ENCODE measurements at regions not wholly inside any gene's neighbourhood (a gene's known extent, or its start where the extent isn't known, plus 50 kb on each side); places are given as distances from the start of the nearest gene placed in this dataset.

DNA sequence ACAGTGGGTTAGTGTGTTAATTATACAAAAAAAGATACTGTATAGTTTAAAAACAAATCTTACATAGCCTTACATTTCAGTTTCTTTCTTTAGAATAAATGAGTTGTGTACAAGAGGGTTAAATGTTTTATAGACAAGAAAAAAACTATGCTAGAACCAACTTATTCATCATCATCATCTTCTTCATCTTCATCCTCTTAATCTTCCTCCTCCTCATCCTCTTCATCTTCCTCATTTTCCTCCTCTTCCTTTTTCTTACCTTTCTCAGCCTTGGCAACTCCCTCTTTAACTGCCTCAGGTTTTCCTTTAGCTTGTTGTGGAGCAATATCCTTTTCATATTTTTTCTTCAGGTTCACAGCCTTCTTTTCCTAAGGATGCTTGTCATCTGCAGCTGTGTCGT lies 53.7 kb downstream of the RPS12 start:
- Histone ChIP-seq H3K4me1 (ENCODE audit: control insufficient read depth in 1 of 2, insufficient read depth in 2 of 2, low read depth in 1 of 2, low read length in 1 of 2) (no peaks in the 10 kb centered on the region; a peak in 1 of 4 replicates), H3K27ac (ENCODE audit: low read depth in 2 of 2, low read length in 1 of 2) (no peak overlapping the region), H3K4me3 (ENCODE audit: low read depth in 2 of 2, low read length in 1 of 2) (no peak overlapping the region), H4K20me1 (ENCODE audit: insufficient read depth) (no peaks in the 10 kb centered on the region), H3K27me3 (ENCODE audit: insufficient read depth) (no peaks in the 10 kb centered on the region), H3K9me3 (no peaks in the 10 kb centered on the region), H3K79me2 (ENCODE audit: insufficient read depth) (no peaks in the 10 kb centered on the region), H3K36me3 (replicated peaks in 1 of 2; ENCODE audit: control insufficient read depth in 1 of 2, insufficient read depth in 2 of 2, low read length in 1 of 2) (no peaks in the 10 kb centered on the region), H3K9ac (no peak overlapping the region), H3K4me2 (no peak overlapping the region), H3F3A (replicated peaks; ENCODE audit: insufficient read depth) (no peaks in the 10 kb centered on the region), H2AFZ (ENCODE audit: low read depth) (no peak overlapping the region), H3K9me2 (no peaks in the 10 kb centered on the region)
- ChIA-PET POLR2A (no interaction called here), CTCF (interaction anchor here (1.2 kb wide), 1 partner anchor 37 kb away, joined by 3 read pairs; no protein-coding TSS in a partner anchor)
- TF ChIP-seq MEF2A (IDR thresholded peaks at IDR 0.05; ENCODE audit: borderline replicate concordance, low read depth), result no peak
- TF ChIP-seq, protein P1, sequence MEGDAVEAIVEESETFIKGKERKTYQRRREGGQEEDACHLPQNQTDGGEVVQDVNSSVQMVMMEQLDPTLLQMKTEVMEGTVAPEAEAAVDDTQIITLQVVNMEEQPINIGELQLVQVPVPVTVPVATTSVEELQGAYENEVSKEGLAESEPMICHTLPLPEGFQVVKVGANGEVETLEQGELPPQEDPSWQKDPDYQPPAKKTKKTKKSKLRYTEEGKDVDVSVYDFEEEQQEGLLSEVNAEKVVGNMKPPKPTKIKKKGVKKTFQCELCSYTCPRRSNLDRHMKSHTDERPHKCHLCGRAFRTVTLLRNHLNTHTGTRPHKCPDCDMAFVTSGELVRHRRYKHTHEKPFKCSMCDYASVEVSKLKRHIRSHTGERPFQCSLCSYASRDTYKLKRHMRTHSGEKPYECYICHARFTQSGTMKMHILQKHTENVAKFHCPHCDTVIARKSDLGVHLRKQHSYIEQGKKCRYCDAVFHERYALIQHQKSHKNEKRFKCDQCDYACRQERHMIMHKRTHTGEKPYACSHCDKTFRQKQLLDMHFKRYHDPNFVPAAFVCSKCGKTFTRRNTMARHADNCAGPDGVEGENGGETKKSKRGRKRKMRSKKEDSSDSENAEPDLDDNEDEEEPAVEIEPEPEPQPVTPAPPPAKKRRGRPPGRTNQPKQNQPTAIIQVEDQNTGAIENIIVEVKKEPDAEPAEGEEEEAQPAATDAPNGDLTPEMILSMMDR (IDR thresholded peaks at IDR 0.05), result no peak
- TF ChIP-seq RFX5 (IDR thresholded peaks at IDR 0.05; ENCODE audit: low read length), result no peak
- TF ChIP-seq GABPA (IDR thresholded peaks at IDR 0.05; ENCODE audit: low read depth), result no peak
- TF ChIP-seq, protein P2, sequence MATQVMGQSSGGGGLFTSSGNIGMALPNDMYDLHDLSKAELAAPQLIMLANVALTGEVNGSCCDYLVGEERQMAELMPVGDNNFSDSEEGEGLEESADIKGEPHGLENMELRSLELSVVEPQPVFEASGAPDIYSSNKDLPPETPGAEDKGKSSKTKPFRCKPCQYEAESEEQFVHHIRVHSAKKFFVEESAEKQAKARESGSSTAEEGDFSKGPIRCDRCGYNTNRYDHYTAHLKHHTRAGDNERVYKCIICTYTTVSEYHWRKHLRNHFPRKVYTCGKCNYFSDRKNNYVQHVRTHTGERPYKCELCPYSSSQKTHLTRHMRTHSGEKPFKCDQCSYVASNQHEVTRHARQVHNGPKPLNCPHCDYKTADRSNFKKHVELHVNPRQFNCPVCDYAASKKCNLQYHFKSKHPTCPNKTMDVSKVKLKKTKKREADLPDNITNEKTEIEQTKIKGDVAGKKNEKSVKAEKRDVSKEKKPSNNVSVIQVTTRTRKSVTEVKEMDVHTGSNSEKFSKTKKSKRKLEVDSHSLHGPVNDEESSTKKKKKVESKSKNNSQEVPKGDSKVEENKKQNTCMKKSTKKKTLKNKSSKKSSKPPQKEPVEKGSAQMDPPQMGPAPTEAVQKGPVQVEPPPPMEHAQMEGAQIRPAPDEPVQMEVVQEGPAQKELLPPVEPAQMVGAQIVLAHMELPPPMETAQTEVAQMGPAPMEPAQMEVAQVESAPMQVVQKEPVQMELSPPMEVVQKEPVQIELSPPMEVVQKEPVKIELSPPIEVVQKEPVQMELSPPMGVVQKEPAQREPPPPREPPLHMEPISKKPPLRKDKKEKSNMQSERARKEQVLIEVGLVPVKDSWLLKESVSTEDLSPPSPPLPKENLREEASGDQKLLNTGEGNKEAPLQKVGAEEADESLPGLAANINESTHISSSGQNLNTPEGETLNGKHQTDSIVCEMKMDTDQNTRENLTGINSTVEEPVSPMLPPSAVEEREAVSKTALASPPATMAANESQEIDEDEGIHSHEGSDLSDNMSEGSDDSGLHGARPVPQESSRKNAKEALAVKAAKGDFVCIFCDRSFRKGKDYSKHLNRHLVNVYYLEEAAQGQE (IDR thresholded peaks at IDR 0.05; ENCODE audit: low read depth, low read length), result no peak
- TF ChIP-seq POLR2AphosphoS5 (IDR thresholded peaks at IDR 0.05; ENCODE audit: low read depth, low read length), result no peak
- TF ChIP-seq JUND (IDR thresholded peaks at IDR 0.05), result no peak
- no peak for TF ChIP-seq ELF1 (IDR thresholded peaks at IDR 0.05)
- TF ChIP-seq, protein P3, sequence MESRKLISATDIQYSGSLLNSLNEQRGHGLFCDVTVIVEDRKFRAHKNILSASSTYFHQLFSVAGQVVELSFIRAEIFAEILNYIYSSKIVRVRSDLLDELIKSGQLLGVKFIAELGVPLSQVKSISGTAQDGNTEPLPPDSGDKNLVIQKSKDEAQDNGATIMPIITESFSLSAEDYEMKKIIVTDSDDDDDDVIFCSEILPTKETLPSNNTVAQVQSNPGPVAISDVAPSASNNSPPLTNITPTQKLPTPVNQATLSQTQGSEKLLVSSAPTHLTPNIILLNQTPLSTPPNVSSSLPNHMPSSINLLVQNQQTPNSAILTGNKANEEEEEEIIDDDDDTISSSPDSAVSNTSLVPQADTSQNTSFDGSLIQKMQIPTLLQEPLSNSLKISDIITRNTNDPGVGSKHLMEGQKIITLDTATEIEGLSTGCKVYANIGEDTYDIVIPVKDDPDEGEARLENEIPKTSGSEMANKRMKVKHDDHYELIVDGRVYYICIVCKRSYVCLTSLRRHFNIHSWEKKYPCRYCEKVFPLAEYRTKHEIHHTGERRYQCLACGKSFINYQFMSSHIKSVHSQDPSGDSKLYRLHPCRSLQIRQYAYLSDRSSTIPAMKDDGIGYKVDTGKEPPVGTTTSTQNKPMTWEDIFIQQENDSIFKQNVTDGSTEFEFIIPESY (IDR thresholded peaks at IDR 0.05; ENCODE audit: borderline replicate concordance, low read depth), result no peak
- no peak for TF ChIP-seq GATA2 (CRISPR knock-in tag; IDR thresholded peaks at IDR 0.05)
- no peak for TF ChIP-seq TEAD4 (IDR thresholded peaks at IDR 0.05; ENCODE audit: borderline replicate concordance, insufficient read depth)
- no peak for TF ChIP-seq FOSL2 (IDR thresholded peaks at IDR 0.05; ENCODE audit: borderline replicate concordance, low read depth)
- TF ChIP-seq, protein P4, sequence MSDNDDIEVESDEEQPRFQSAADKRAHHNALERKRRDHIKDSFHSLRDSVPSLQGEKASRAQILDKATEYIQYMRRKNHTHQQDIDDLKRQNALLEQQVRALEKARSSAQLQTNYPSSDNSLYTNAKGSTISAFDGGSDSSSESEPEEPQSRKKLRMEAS (IDR thresholded peaks at IDR 0.05; ENCODE audit: low read depth), result no peak
- no peak for TF ChIP-seq NRF1 (IDR thresholded peaks at IDR 0.05; ENCODE audit: low read depth, low read length)
- no peak for TF ChIP-seq NFIC (IDR thresholded peaks at IDR 0.05; ENCODE audit: borderline replicate concordance)
- no peak for TF ChIP-seq FOXM1 (IDR thresholded peaks at IDR 0.05; ENCODE audit: low read depth)
- WGBS (ENCODE audit: low lambda C conversion rate), result 19% methylated on average over 1 of the region's 1 CpG
- DNase-seq, result no peak

Data from SK-N-SH (cell line).